Dermis microvascular lymphatic vessel endothelial cell (primary cell): ENCODE measurements at regions not wholly inside any gene's neighbourhood (a gene's known extent, or its start where the extent isn't known, plus 50 kb on each side); places are given as distances from the start of the nearest gene placed in this dataset.

Source experiments
- DNase-seq, 2 donors: peaks; one replicate each; pipeline versions ENCODE4 v3.0.0 to v3.0.0-alpha.2; 2010; ENCODE audit warnings: low read depth in 2 of 2

- no peak for DNase-seq
Measured at GRCh38 chr10:44243851-44244510, 140.9 kb downstream of the CXCL12 start.

GRCh38 chr10:44242826-44243225 lies 142.1 kb downstream of the CXCL12 start:
- no peak for DNase-seq

- no peak for DNase-seq
Measured at GRCh38 chr10:44242091-44242490, 142.8 kb downstream of the CXCL12 start.

- no peak for DNase-seq
Measured at GRCh38 chr10:44240584-44241205, 144.2 kb downstream of the CXCL12 start.

GRCh38 chr10:44238212-44238611 lies 146.7 kb downstream of the CXCL12 start:
- no peak for DNase-seq

- DNase-seq: no peak
Measured at GRCh38 chr10:44237364-44238049, 147.4 kb downstream of the CXCL12 start.

GRCh38 chr10:44235363-44235762 lies 149.5 kb downstream of the CXCL12 start:
- no peak for DNase-seq

- DNase-seq: no peak
Measured at GRCh38 chr10:44234483-44234875, 150.4 kb downstream of the CXCL12 start.

- DNase-seq: no peak
Measured at GRCh38 chr10:44233561-44234482, 151.1 kb downstream of the CXCL12 start.

- no peak for DNase-seq
Measured at GRCh38 chr10:44217274-44217820, 167.6 kb downstream of the CXCL12 start.

GRCh38 chr10:44216073-44216472 lies 168.8 kb downstream of the CXCL12 start:
- no peak for DNase-seq

- DNase-seq: no peak
Measured at GRCh38 chr10:44209811-44210210, 175.1 kb downstream of the CXCL12 start.

- DNase-seq: no peak
Measured at GRCh38 chr10:44207160-44207559, 177.7 kb downstream of the CXCL12 start.

GRCh38 chr10:44206127-44206818 lies 178.6 kb downstream of the CXCL12 start:
- no peak for DNase-seq

- no peak for DNase-seq
Measured at GRCh38 chr10:44205067-44205466, 179.8 kb downstream of the CXCL12 start.

GRCh38 chr10:44203535-44203934 lies 181.4 kb downstream of the CXCL12 start:
- DNase-seq: no peak

GRCh38 chr10:44202952-44203351 lies 181.9 kb downstream of the CXCL12 start:
- no peak for DNase-seq

GRCh38 chr10:44201656-44202055 lies 183.2 kb downstream of the CXCL12 start:
- no peak for DNase-seq

GRCh38 chr10:44201011-44201410 lies 183.9 kb downstream of the CXCL12 start:
- DNase-seq: no peak

- DNase-seq: no peak
Measured at GRCh38 chr10:44199991-44200655, 184.8 kb downstream of the CXCL12 start.
